ENCODE measurements at regions not wholly inside any gene's neighbourhood (a gene's known extent, or its start where the extent isn't known, plus 50 kb on each side); places are given as distances from the start of the nearest gene placed in this dataset.

DNA sequence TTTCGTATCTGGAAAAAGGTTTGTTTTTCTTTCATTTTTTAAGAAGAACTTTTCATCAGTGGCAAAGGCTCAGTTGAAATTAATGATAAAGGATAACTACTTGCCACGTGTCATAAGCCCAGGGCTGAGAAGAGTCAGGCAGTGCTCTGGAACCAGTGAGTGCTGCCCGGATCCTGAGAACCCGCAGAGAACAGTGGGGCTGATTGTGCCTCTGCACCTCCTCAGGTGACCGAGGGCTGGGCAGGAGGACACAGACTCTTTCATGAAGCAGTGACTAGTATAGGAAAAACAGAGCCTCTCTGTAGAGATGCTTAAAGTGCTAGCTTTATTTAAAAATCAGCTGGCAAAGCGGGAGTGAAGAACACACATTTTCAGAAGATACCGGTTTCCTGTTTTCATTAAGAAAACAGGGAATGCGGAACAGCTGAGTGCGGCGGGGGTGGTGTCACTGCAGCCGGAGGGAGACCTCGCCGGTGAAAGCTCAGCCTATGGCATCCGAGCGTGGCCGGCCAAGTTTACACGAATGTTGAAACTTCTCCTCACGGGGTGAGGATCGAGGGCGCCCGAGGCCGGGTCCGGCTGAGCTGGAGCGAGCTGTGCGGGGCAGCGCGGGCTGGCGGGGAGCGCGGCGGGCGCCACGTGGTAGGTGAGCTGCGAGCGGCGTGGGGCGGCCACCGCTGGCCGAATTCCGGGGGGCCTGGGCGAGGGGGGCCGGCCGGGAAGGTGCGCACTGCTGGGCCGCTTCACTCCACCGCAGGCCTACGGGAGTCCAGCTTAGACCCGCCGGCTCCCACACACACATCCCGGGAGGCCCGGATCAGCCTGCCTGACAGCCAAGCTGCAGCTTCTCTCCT is 134.7 kb upstream of the DMRT1 start (continued):
- no peak for TF ChIP-seq GPN1 (CRISPR knock-in tag; IDR thresholded peaks at IDR 0.05; ENCODE audit: borderline replicate concordance)
- 0 out of 2 replicates have a peak, but pooled peaks have one; percentile 16 for TF ChIP-seq ZNF33B (CRISPR knock-in tag; IDR thresholded peaks at IDR 0.05)
- TF ChIP-seq ZNF558 (CRISPR knock-in tag; IDR thresholded peaks at IDR 0.05; ENCODE audit: borderline replicate concordance): no peak; the same call in 1 of the 2 replicates
- TF ChIP-seq SP5 (CRISPR knock-in tag; IDR thresholded peaks at IDR 0.05; ENCODE audit: borderline replicate concordance, low read depth): no peak
- TF ChIP-seq ZFP62 (CRISPR knock-in tag; IDR thresholded peaks at IDR 0.05): no peak
- TF ChIP-seq MIER3 (CRISPR knock-in tag; IDR thresholded peaks at IDR 0.05; ENCODE audit: borderline replicate concordance): no peak
- TF ChIP-seq, protein P1, sequence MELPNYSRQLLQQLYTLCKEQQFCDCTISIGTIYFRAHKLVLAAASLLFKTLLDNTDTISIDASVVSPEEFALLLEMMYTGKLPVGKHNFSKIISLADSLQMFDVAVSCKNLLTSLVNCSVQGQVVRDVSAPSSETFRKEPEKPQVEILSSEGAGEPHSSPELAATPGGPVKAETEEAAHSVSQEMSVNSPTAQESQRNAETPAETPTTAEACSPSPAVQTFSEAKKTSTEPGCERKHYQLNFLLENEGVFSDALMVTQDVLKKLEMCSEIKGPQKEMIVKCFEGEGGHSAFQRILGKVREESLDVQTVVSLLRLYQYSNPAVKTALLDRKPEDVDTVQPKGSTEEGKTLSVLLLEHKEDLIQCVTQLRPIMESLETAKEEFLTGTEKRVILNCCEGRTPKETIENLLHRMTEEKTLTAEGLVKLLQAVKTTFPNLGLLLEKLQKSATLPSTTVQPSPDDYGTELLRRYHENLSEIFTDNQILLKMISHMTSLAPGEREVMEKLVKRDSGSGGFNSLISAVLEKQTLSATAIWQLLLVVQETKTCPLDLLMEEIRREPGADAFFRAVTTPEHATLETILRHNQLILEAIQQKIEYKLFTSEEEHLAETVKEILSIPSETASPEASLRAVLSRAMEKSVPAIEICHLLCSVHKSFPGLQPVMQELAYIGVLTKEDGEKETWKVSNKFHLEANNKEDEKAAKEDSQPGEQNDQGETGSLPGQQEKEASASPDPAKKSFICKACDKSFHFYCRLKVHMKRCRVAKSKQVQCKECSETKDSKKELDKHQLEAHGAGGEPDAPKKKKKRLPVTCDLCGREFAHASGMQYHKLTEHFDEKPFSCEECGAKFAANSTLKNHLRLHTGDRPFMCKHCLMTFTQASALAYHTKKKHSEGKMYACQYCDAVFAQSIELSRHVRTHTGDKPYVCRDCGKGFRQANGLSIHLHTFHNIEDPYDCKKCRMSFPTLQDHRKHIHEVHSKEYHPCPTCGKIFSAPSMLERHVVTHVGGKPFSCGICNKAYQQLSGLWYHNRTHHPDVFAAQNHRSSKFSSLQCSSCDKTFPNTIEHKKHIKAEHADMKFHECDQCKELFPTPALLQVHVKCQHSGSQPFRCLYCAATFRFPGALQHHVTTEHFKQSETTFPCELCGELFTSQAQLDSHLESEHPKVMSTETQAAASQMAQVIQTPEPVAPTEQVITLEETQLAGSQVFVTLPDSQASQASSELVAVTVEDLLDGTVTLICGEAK (IDR thresholded peaks at IDR 0.05): no peak
- TF ChIP-seq, protein P1 (CRISPR knock-in tag; IDR thresholded peaks at IDR 0.05): no peak
- no peak for TF ChIP-seq SMYD3 (CRISPR knock-in tag; IDR thresholded peaks at IDR 0.05)
- no peak for TF ChIP-seq YEATS2 (CRISPR knock-in tag; IDR thresholded peaks at IDR 0.05; ENCODE audit: borderline replicate concordance)
- no peak for TF ChIP-seq ZNF282 (IDR thresholded peaks at IDR 0.05; ENCODE audit: partially characterized antibody)
- TF ChIP-seq ATM (IDR thresholded peaks at IDR 0.05; ENCODE audit: borderline replicate concordance): no peak
- TF ChIP-seq, protein P2, sequence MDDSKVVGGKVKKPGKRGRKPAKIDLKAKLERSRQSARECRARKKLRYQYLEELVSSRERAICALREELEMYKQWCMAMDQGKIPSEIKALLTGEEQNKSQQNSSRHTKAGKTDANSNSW (CRISPR knock-in tag; IDR thresholded peaks at IDR 0.05; ENCODE audit: borderline replicate concordance): no peak
- TF ChIP-seq FOXP1 (IDR thresholded peaks at IDR 0.05): no peak
- no peak for TF ChIP-seq FOXP1 (CRISPR knock-in tag; IDR thresholded peaks at IDR 0.05)
- TF ChIP-seq FOXM1 (CRISPR knock-in tag; IDR thresholded peaks at IDR 0.05): no peak
- TF ChIP-seq, protein P3, sequence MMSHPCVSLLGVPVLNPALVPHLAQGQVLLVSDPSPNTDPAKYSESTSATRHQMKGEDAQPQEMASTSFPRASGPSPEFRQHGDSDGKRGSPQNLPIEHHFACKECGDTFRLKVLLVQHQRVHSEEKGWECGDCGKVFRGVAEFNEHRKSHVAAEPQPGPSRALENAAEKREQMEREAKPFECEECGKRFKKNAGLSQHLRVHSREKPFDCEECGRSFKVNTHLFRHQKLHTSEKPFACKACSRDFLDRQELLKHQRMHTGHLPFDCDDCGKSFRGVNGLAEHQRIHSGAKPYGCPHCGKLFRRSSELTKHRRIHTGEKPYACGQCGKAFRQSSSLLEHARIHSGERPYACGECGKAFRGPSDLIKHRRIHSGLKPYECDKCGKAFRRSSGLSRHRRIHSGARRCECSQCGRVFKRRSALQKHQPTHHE (CRISPR knock-in tag; IDR thresholded peaks at IDR 0.05; ENCODE audit: borderline replicate concordance): no peak
- no peak; the same call in 1 of the 2 replicates for TF ChIP-seq RXRA (CRISPR knock-in tag; IDR thresholded peaks at IDR 0.05)
- TF ChIP-seq ZBTB7A (CRISPR knock-in tag; IDR thresholded peaks at IDR 0.05): no peak
- TF ChIP-seq SP4 (CRISPR knock-in tag; IDR thresholded peaks at IDR 0.05): peak; percentile 39; the same call in 1 of the 2 replicates
- TF ChIP-seq ZKSCAN8 (CRISPR knock-in tag; IDR thresholded peaks at IDR 0.05; ENCODE audit: borderline replicate concordance): no peak
- 0 out of 2 replicates have a peak, but pooled peaks have one; percentile 57 for TF ChIP-seq ATF7-NPFF (CRISPR knock-in tag; IDR thresholded peaks at IDR 0.05; ENCODE audit: low read depth)

Measured in HepG2 (cell line).